ENCODE measurements at regions not wholly inside any gene's neighbourhood (a gene's known extent, or its start where the extent isn't known, plus 50 kb on each side); places are given as distances from the start of the nearest gene placed in this dataset.

DNA sequence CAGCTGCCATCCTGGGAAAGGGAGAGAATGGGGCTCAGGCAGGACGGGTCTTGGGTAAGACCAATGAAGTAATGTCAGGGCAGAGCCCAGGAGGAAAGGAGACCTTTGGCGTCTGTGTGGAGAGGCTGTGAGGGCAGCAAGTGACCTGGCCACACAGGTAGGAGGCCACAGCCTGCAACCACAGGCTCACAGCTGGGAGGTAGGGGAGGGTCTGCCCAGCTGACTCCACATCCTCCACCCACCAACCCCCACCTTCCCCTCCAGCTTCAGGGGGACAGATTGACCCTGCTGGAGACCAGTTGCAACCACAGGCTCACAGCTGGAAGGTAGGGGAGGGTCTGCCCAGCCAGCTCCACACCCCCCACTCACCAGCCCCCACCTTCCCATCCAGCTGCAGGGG is 262.2 kb upstream of the TCERG1L start:
- Histone ChIP-seq H3K9me1 (replicated peaks; ENCODE audit: control insufficient read depth, extremely low read depth, insufficient read depth, low read length) (no peaks in the 10 kb centered on the region), H3K79me2 (ENCODE audit: control insufficient read depth, insufficient read depth, low read length) (no peaks in the 10 kb centered on the region), H3K9ac (replicated peaks; ENCODE audit: extremely low read depth, insufficient read depth, low read length) (no peak overlapping the region), H3K4me1 (ENCODE audit: control insufficient read depth, extremely low read depth, insufficient read depth, low read length) (no peaks in the 10 kb centered on the region), H3K36me3 (ENCODE audit: control insufficient read depth in 2 of 2, extremely low read depth in 1 of 2, insufficient read depth in 2 of 2, low read length in 2 of 2) (no peaks in the 10 kb centered on the region), H3K9me3 (replicated peaks; ENCODE audit: control insufficient read depth, insufficient read depth, low read length) (peaks cover 2% of the 10 kb centered on the region), H4K20me1 (replicated peaks; ENCODE audit: control insufficient read depth, extremely low read depth, insufficient read depth, low read length) (no peaks in the 10 kb centered on the region), H2AFZ (ENCODE audit: low read depth, low read length) (no peak overlapping the region), H3K27ac (ENCODE audit: insufficient read depth, low read depth, low read length) (no peak overlapping the region), H3K4me3 (replicated peaks in 1 of 3; ENCODE audit: insufficient read depth in 1 of 3, low read depth in 1 of 3, low read length in 3 of 3) (no peak overlapping the region), H3K27me3 (ENCODE audit: control insufficient read depth in 2 of 2, insufficient read depth in 2 of 2, low read length in 2 of 2) (no peaks in the 10 kb centered on the region), H3K4me2 (ENCODE audit: insufficient read depth, low read length) (no peak overlapping the region)
- ChIA-PET POLR2A (no interaction called here), CTCF (interaction anchor here (1.1 kb wide), 1 partner anchor 10 kb away, joined by 7 read pairs; no protein-coding TSS in a partner anchor)
- dilution Hi-C loops (cut with MboI; ENCODE audit: extremely low pct_ligation_motif_present, low sequenced_read_pairs) = no loop called here
- intact Hi-C loops (cut with micrococcal nuclease) = no loop called here
- DNase-seq (ENCODE audit: low read depth, low spot score) (no peak), FAIRE-seq (no peak)
- TF ChIP-seq JUN (IDR thresholded peaks at IDR 0.05; ENCODE audit: borderline replicate concordance, insufficient read depth, insufficient read length, low read depth) (no peak), POLR2A (IDR thresholded peaks at IDR 0.05; ENCODE audit: low read depth, low read length) (no peak)
- TF ChIP-seq, protein P1, sequence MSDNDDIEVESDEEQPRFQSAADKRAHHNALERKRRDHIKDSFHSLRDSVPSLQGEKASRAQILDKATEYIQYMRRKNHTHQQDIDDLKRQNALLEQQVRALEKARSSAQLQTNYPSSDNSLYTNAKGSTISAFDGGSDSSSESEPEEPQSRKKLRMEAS (IDR thresholded peaks at IDR 0.05; ENCODE audit: insufficient read depth, insufficient read length) = no peak
- no TSS peak for BruUV-seq (replicated peaks)

DNA sequence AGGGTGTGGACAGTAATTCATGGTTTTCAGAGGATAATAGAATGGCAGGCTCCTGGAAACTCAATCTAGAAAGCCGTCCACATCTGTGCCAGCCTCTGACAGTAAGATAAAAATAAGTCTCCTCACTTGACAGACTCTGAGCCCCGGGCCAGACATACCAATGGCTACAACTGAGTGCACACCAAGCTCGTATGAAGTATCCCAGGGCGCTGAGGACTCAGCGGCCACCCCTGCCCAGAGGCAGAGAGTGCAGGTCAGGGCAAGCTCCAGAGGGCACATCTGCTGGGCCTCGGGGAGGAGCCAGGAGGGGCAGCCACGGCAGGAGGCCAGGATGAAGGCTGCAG is 262.8 kb upstream of the TCERG1L start:
- Histone ChIP-seq H3K9me1 (replicated peaks; ENCODE audit: control insufficient read depth, extremely low read depth, insufficient read depth, low read length) (no peaks in the 10 kb centered on the region), H3K4me3 (replicated peaks in 1 of 3; ENCODE audit: insufficient read depth in 1 of 3, low read depth in 1 of 3, low read length in 3 of 3) (no peak overlapping the region), H4K20me1 (replicated peaks; ENCODE audit: control insufficient read depth, extremely low read depth, insufficient read depth, low read length) (no peaks in the 10 kb centered on the region), H3K27me3 (ENCODE audit: control insufficient read depth in 2 of 2, insufficient read depth in 2 of 2, low read length in 2 of 2) (no peaks in the 10 kb centered on the region), H3K27ac (ENCODE audit: insufficient read depth, low read depth, low read length) (no peak overlapping the region), H3K9ac (replicated peaks; ENCODE audit: extremely low read depth, insufficient read depth, low read length) (no peak overlapping the region), H3K4me2 (ENCODE audit: insufficient read depth, low read length) (no peak overlapping the region), H3K36me3 (ENCODE audit: control insufficient read depth in 2 of 2, extremely low read depth in 1 of 2, insufficient read depth in 2 of 2, low read length in 2 of 2) (no peaks in the 10 kb centered on the region), H3K79me2 (ENCODE audit: control insufficient read depth, insufficient read depth, low read length) (no peaks in the 10 kb centered on the region), H3K9me3 (replicated peaks; ENCODE audit: control insufficient read depth, insufficient read depth, low read length) (peaks cover 2% of the 10 kb centered on the region), H2AFZ (ENCODE audit: low read depth, low read length) (no peak overlapping the region), H3K4me1 (ENCODE audit: control insufficient read depth, extremely low read depth, insufficient read depth, low read length) (no peaks in the 10 kb centered on the region)
- FAIRE-seq (no peak), DNase-seq (ENCODE audit: low read depth, low spot score) (no peak)
- ChIA-PET POLR2A (no interaction called here), CTCF (no interaction called here)
- TF ChIP-seq POLR2AphosphoS5 (IDR thresholded peaks at IDR 0.05; ENCODE audit: insufficient read depth, low read depth, low read length) (no peak), POLR2A (IDR thresholded peaks at IDR 0.05; ENCODE audit: low read depth, low read length) (no peak), GATA2 (IDR thresholded peaks at IDR 0.05; ENCODE audit: insufficient read depth, insufficient read length, low read depth, low read length) (no peak), EZH2 (IDR thresholded peaks at IDR 0.05; ENCODE audit: borderline replicate concordance, low read depth, low read length, severe bottlenecking) (no peak), MYC (IDR thresholded peaks at IDR 0.05; ENCODE audit: low read depth, low read length) (no peak), FOS (IDR thresholded peaks at IDR 0.05; ENCODE audit: borderline replicate concordance, insufficient read depth, low read length) (no peak), JUN (IDR thresholded peaks at IDR 0.05; ENCODE audit: borderline replicate concordance, insufficient read depth, insufficient read length, low read depth) (no peak)
- TF ChIP-seq, protein P1 (IDR thresholded peaks at IDR 0.05; ENCODE audit: insufficient read depth, insufficient read length) = no peak
- TF ChIP-seq, protein P2, sequence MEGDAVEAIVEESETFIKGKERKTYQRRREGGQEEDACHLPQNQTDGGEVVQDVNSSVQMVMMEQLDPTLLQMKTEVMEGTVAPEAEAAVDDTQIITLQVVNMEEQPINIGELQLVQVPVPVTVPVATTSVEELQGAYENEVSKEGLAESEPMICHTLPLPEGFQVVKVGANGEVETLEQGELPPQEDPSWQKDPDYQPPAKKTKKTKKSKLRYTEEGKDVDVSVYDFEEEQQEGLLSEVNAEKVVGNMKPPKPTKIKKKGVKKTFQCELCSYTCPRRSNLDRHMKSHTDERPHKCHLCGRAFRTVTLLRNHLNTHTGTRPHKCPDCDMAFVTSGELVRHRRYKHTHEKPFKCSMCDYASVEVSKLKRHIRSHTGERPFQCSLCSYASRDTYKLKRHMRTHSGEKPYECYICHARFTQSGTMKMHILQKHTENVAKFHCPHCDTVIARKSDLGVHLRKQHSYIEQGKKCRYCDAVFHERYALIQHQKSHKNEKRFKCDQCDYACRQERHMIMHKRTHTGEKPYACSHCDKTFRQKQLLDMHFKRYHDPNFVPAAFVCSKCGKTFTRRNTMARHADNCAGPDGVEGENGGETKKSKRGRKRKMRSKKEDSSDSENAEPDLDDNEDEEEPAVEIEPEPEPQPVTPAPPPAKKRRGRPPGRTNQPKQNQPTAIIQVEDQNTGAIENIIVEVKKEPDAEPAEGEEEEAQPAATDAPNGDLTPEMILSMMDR (IDR thresholded peaks at IDR 0.05; ENCODE audit: extremely low read depth in 1 of 2, insufficient read depth in 1 of 2, low read depth in 1 of 2, low read length in 2 of 2) = no peak
- dilution Hi-C loops (cut with MboI; ENCODE audit: extremely low pct_ligation_motif_present, low sequenced_read_pairs) (no loop called here), intact Hi-C loops (cut with micrococcal nuclease) (no loop called here)
- no TSS peak for BruUV-seq (replicated peaks)
